OCI-LY3 (cell line): ENCODE measurements at regions not wholly inside any gene's neighbourhood (a gene's known extent, or its start where the extent isn't known, plus 50 kb on each side); places are given as distances from the start of the nearest gene placed in this dataset.

Experiments
- EZH2phosphoT487 ChIP-seq: fragments of 200-600 bp; shearing (Covaris generic); IDR thresholded peaks from 2 replicates; pipeline ENCODE4 v1.6.1; 2018; ENCODE audit warnings: antibody characterized with exemption, mixed run types, low read depth
- TF ChIP-seq, protein P1 (sequence below): fragments of 200-600, 300-600 bp; sonication (generic); IDR thresholded peaks from 2 replicates; pipeline ENCODE4 v1.5.1; 2014; ENCODE audit warnings: antibody characterized with exemption, low read length, low read depth

DNA sequence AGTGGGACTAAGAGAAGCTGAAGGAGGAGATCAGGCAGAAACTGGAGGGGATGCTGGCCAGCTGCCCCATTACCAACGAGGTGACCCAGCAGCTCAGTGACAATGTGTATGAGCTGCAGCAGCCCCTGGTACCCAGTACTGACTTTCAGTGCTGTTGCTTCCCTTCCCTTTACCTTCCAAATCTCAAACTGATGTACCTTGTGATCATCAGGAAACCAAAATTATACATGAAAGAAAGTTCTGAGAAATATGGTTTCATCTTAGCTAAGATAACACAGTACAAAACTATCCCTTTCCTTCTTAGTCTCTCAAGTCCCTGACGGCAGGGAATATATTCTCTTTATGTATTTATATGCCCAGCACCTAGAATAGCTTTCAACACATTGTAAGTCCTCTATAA is 52.3 kb upstream of the CERS6 start:
- TF ChIP-seq, protein P1, sequence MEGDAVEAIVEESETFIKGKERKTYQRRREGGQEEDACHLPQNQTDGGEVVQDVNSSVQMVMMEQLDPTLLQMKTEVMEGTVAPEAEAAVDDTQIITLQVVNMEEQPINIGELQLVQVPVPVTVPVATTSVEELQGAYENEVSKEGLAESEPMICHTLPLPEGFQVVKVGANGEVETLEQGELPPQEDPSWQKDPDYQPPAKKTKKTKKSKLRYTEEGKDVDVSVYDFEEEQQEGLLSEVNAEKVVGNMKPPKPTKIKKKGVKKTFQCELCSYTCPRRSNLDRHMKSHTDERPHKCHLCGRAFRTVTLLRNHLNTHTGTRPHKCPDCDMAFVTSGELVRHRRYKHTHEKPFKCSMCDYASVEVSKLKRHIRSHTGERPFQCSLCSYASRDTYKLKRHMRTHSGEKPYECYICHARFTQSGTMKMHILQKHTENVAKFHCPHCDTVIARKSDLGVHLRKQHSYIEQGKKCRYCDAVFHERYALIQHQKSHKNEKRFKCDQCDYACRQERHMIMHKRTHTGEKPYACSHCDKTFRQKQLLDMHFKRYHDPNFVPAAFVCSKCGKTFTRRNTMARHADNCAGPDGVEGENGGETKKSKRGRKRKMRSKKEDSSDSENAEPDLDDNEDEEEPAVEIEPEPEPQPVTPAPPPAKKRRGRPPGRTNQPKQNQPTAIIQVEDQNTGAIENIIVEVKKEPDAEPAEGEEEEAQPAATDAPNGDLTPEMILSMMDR = no peak
- TF ChIP-seq EZH2phosphoT487 = no peak
